ENCODE measurements at regions not wholly inside any gene's neighbourhood (a gene's known extent, or its start where the extent isn't known, plus 50 kb on each side); places are given as distances from the start of the nearest gene placed in this dataset.

DNA sequence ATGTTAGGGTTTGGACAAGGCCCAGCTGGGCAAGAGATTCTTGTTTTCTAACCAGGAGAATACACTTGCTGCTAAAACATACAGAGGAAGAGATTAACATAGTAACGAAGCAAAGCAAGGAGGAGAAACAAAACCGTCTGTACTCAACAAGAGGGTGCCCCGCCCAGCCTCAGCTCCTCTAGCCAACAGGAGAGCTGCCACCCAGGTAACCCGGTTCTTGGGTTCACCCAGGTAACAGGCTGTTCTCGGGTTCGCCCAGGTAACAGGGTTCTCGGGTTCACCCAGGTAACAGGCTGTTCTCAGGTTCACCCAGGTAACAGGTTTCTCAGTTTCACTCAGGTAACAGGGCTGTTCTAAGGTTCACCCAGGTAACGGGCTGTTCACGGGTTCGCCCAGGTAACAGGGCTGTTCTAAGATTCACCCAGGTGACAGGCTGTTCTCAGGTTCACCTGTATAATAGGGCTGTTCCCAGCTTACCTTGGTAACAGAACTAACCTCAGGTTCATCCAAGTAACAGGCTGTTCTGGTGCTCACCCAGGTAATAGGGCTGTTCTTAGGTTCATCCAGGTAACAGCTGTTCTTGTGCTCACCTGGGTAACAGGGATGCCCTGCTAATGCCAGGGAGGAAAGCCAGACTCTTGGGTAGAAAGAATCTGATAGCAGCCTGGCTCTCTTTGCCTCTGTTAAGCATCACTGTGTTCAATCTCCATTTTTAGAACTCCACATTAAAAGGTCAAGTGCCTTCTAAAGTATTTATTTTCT is 271.6 kb downstream of the SYK start:
- Histone ChIP-seq H3K36me3 (no peaks in the 10 kb centered on the region), H3K9me3 (peaks cover 0 to 5% of the 10 kb centered on the region in 2 donors), H3K4me1 (no peaks in the 10 kb centered on the region), H3K27ac (no peak overlapping the region), H3K4me3 (no peak overlapping the region), H3K27me3 (no peaks in the 10 kb centered on the region)
- no peak for TF ChIP-seq POLR2AphosphoS5 (IDR thresholded peaks at IDR 0.05)
- DNase-seq (ENCODE audit: low spot score in 2 of 2): no peak
- intact Hi-C loops (cut with DNase I; ENCODE audit: low total_unique reads): no loop called here

DNA sequence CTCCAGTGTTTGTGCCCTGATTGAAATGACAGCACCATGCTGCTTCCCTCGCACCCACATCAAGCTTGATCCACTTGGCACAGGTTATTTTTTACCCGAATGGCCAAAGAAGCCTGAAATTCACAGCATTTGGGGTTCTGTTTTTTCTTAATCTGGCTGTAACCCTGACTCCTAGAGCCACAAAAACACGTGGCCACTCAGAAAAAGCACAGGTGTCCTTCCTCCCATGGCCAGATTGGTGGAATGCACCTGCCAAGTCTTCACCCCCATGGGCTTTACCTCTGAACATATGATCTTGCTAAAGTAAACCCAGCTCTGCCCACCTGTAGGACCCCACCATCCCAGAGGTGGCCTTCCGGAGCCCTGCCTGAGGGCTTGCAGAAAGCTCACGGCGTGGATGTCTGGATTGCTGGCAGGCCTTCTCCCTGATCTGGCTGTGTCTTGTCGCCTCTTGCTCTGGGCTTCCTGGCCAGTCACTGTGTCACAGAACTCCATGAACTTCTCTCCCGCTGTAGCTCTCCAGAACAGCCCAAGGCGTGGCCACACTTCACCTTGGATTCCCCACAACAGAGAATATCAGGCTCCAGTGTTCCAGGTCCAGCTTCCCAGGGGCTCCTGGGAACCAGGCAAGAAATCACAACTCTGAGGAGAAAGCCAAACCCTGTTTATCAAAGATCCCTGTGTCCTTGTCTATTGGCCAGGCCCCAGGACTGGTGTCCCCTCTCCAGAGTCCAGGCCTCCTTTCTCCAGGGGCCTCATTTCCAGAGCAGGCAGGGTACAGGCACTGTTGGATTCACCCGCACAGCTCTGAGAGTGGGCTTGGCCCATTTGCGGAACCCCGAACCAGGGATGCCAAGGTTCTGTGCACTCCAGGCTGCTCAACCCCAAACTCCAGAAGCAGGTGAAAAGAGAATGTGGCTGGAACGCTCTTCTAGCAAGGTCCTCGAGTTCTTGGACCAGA is 272.5 kb downstream of the SYK start:
- intact Hi-C loops (cut with DNase I; ENCODE audit: low total_unique reads): no loop called here
- Histone ChIP-seq H3K4me1 (no peaks in the 10 kb centered on the region), H3K4me3 (no peak overlapping the region), H3K36me3 (no peaks in the 10 kb centered on the region), H3K27ac (no peak overlapping the region), H3K27me3 (no peaks in the 10 kb centered on the region), H3K9me3 (peaks cover 0 to 1% of the 10 kb centered on the region in 2 donors)
- DNase-seq (ENCODE audit: low spot score in 2 of 2): no peak
- TF ChIP-seq, protein P1, sequence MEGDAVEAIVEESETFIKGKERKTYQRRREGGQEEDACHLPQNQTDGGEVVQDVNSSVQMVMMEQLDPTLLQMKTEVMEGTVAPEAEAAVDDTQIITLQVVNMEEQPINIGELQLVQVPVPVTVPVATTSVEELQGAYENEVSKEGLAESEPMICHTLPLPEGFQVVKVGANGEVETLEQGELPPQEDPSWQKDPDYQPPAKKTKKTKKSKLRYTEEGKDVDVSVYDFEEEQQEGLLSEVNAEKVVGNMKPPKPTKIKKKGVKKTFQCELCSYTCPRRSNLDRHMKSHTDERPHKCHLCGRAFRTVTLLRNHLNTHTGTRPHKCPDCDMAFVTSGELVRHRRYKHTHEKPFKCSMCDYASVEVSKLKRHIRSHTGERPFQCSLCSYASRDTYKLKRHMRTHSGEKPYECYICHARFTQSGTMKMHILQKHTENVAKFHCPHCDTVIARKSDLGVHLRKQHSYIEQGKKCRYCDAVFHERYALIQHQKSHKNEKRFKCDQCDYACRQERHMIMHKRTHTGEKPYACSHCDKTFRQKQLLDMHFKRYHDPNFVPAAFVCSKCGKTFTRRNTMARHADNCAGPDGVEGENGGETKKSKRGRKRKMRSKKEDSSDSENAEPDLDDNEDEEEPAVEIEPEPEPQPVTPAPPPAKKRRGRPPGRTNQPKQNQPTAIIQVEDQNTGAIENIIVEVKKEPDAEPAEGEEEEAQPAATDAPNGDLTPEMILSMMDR (IDR thresholded peaks at IDR 0.05): no peak
- no peak for TF ChIP-seq POLR2A (IDR thresholded peaks at IDR 0.05)
- TF ChIP-seq POLR2AphosphoS5 (IDR thresholded peaks at IDR 0.05): no peak

DNA sequence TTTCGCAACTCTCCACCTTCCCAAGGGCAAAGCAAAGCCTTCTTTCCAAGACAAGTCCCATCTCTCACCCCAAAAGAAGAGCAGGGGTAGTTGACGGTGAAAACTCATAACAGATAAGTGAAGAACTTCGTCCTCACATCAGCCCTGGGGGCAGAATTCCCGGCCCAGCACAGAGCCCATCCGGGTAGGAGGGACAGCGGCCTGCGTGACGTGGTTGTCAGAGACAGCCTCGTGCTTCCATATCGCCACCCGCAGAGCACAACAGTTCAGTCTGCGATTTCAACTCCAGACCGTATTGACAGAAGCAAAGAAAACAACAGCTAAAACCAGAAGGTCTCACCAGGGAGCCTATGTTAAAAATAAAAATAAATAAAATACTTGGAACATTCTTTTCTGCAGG is 273.2 kb downstream of the SYK start:
- no peak overlapping the region for H3K4me3 ChIP-seq

DNA sequence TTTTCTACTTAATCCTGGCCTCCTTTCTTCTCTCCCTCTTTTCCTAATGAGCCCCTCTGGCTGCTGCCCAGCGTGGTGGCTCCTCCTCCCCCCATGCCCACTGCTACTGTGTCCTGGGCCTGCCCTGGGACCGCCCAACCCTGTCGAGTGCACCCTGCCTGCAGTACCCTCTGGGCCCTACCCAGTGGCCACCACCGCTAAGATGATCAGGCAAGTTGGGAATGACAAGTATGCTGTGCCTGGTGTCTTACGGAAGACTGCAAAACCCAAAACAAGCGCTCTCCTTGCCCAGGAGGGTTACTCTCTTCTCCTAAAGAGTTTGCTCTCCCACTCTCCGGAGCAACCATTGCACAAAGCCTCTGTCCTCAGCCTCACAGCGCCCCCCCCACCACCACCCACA is 273.7 kb downstream of the SYK start:
- Histone ChIP-seq H3K4me1 (no peaks in the 10 kb centered on the region), H3K4me3 (no peak overlapping the region), H3K9me3 (no peaks in the 10 kb centered on the region), H3K27ac (no peak overlapping the region), H3K36me3 (no peaks in the 10 kb centered on the region), H3K27me3 (no peaks in the 10 kb centered on the region)
- TF ChIP-seq, protein P1 (IDR thresholded peaks at IDR 0.05): no peak
- TF ChIP-seq POLR2AphosphoS5 (IDR thresholded peaks at IDR 0.05) (no peak), POLR2A (IDR thresholded peaks at IDR 0.05) (no peak)
- intact Hi-C loops (cut with DNase I; ENCODE audit: low total_unique reads): no loop called here
- no peak for DNase-seq (ENCODE audit: low spot score in 2 of 2)

More for the DNA sequence above, 273.2 kb downstream of the SYK start:
- DNase-seq (ENCODE audit: low spot score in 2 of 2): no peak
- Histone ChIP-seq H3K27ac (no peak overlapping the region), H3K9me3 (no peaks in the 10 kb centered on the region), H3K4me1 (no peaks in the 10 kb centered on the region), H3K27me3 (no peaks in the 10 kb centered on the region), H3K36me3 (no peaks in the 10 kb centered on the region)
- no peak for TF ChIP-seq POLR2AphosphoS5 (IDR thresholded peaks at IDR 0.05)
- TF ChIP-seq, protein P1 (IDR thresholded peaks at IDR 0.05): no peak
- no peak for TF ChIP-seq POLR2A (IDR thresholded peaks at IDR 0.05)
- intact Hi-C loops (cut with DNase I; ENCODE audit: low total_unique reads): no loop called here

DNA sequence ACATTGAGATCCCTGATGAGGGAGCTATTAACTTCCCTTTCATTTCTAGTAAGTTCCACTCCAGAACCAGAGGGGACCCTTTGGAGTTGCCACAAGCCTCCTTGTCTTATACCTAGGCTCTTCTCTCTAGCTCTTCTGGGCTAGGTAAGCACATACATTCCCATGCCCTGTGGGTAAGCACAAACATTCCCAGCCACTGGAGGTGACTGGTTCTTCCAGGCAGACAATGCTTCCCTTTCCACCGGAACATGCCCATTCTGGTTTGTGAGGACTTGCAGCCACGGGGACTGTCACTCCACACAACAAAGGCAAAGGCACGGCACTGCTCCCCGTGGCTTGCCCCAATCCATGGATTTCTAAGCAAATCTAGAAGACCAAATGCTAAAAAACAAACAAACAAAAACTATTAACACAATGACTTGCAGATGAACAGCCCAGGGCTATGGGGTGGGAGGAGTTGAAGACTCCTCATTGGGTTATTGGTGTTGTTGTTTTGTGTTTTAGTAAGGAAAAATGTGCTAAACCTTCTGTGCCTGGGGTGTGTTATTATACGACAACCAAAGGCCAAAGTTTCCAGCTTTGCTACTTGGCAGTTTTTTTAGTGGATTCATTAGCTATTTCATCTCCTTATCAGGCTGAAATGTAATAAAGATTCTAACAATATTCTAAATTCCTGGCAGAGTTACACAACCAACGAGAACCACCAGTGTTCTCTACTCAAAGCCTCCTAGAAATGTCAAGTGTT is 276.2 kb downstream of the SYK start:
- no peak overlapping the region for H3K4me3 ChIP-seq
- no peak for DNase-seq (ENCODE audit: low spot score in 2 of 2)
- H3K9me3 ChIP-seq: no peaks in the 10 kb centered on the region
- TF ChIP-seq, protein P1 (IDR thresholded peaks at IDR 0.05): no peak
- TF ChIP-seq POLR2AphosphoS5 (IDR thresholded peaks at IDR 0.05): no peak
- no peak for TF ChIP-seq POLR2A (IDR thresholded peaks at IDR 0.05)
- H3K27ac ChIP-seq: no peak overlapping the region
- no peaks in the 10 kb centered on the region for H3K27me3 ChIP-seq
- no peaks in the 10 kb centered on the region for H3K36me3 ChIP-seq
- no peaks in the 10 kb centered on the region for H3K4me1 ChIP-seq
- intact Hi-C loops (cut with DNase I; ENCODE audit: low total_unique reads): no loop called here

Measured in breast epithelium (tissue), 4 donors.